DMS114 treated with DMSO at 0.1 percent for 48 hours (cell line): ENCODE measurements at regions not wholly inside any gene's neighbourhood (a gene's known extent, or its start where the extent isn't known, plus 50 kb on each side); places are given as distances from the start of the nearest gene placed in this dataset.

Experiments used
- DNase-seq: peaks from one replicate; lab custom pipeline; 2025; ENCODE audit not compliant: unreplicated experiment; lab: John Stamatoyannopoulos, UW

DNA sequence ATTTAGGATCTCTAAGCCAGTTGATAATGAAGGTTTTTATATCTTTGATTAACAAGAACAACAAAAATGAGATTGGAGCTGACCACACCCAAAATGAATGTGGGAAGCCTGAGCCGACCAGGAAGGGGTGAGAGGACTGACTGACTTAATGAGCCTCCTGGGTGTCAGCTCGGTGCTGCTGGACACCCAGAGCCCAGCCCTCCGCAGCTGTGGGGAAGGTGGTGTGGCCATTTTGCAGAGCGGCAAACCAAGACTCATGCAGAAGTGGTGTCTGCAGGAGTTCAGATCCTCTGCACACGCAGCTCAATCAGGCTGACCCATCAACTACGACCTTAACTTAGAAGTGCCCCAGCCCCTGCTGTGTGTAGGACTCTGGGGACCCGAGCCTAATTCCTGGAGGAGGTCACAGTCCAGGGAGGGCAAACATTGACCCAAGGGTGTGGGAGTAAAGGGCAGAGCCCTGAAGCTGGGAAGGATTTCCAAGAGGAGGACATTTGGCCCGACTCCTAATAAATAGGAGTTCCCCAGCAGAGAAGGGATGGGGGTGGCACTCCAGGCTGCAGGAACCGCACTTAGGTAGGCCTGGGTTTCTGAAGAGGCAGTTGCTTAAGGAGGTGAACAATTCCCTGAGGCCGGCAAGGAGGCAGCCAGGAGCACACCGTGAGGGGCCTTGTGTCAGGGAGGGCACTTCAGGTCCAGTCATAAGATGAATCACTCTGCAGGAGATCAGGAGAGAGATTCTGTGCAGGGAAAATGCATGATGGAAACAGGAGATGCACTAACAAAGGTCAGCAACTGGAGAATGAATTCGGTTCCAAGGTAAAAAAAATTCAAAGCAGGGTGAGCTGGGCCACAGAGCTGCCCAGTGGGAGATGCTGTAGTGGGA, 197.1 kb upstream of the TPM1 start:
- DNase-seq: no peak

GRCh38 chr15:62846131-62846804, 196.3 kb upstream of the TPM1 start:
- DNase-seq: no peak

DNA sequence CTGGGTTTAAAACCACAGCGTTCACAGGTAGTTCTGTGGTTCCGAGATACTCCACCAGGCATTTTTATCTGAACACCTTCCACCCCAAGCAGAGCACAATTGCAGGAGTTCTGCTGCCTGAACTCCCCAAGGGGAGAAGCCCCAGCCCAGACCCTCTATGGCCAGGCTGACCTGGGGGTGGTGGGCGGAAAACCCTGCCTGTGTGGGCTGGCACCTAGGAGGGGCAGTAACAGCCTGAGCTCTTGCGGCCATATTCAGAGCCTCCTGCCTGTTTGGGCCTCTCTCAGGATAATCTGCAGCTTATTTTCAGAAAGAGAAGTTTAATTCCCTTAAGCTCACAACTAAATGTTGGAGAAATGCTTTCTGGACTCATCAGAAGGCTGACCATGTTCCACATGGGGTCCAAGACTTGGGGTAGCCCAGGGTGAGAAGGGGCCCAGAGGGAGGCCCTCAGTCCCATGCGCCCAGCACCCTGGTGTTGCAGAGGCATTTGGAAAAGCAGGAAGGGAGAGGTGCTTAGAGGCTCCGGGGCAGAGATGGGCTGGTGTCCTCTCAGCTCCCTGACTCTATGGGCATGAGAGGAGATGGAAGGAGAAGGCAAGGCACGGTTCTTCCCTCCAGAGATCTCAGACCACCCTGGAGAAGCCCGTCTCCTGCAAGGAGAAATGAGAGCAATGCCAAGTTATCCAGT, 195.6 kb upstream of the TPM1 start:
- no peak for DNase-seq

DNA sequence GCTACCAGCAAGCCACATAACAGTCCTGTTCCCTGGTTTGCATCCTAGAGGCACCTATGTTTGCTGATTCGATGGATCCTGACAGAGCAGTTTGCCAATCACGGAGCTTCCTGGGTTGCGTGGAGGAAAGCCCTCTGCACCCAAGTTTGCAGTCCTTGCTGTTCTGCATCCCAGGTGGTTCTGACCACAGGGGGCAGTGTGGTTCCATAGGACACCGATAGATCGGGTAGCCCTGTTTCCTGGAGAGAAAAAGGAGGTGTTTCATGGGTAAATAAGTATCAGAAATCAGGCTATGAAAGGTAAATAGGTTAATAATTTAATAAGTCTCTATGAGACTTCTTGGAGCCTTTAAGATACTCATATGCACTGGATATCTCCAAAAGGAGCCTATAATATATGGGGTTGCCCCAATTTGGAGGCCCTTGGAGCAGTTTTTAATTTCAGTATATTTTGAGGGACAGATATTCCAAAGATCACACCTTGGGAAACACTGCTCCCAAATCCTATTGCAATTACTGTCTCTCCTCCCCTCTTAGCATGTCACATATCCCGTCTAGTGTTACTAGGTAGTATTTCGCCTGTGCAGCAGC, 194.6 kb upstream of the TPM1 start:
- peak; percentile 3 for DNase-seq

DNA sequence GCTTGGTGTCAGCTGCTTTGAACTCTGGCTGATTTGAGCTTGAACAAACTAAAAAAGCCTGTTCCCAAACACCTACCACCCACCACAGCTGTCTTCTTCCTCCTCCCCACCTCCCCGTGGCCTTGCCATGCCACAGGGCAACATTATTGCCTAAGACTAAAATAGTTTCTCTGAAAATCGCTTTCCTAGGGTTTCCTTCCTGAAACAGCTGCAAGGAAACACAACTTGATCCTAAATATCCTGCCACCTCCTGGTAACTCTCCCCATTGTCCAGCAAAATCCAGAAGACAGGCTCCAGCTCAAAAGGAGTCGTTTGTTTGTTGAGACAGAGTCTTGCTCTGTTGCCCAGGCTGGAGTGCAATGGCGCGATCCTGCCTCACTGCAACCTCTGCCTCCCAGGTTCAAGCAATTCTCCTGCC, 193.9 kb upstream of the TPM1 start:
- no peak for DNase-seq

DNA sequence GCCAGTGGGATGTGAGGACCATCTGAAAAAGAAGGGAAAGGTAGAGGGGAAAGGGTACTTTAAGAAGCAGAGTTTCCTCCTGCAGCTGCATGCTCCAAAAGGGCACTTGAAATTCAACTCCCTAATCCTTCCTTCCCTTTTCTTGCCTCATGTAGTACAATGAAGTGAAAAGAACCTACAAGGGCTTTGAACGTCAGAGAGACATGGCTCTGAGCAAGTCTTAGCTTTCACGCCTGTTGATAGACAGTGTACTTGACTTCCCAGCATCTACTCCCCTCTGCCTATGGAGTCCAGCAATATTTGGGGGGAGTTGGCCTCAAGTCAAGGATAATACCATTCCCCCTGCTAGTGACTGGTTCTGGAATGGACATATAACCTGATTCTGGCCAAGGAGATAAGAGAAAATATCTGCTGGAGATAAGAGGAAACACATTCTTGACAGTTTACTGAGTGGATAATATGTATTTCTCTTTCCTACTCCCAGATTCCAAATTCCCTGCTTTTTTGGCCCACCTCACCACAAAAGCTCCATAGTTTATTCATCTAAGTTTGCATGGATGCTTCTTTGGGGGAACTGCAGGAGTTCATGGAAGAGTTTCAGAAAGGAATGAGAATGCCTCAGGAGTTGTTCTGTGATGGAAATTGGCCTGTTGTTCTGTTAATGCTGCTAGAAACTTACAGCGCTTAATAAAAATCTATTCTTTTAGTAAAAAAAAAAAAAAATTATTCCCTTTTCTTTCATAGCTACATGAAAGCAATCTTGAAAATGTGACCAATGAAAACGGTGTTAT, 193.0 kb upstream of the TPM1 start:
- no peak for DNase-seq

GRCh38 chr15:62850318-62850717, 192.2 kb upstream of the TPM1 start:
- DNase-seq: no peak

- DNase-seq: no peak
Measured at GRCh38 chr15:62850791-62851291, 191.7 kb upstream of the TPM1 start.

- DNase-seq: no peak
Measured at GRCh38 chr15:62853114-62853840, 189.3 kb upstream of the TPM1 start.

- DNase-seq: no peak
Measured at GRCh38 chr15:62853841-62854225, 188.7 kb upstream of the TPM1 start.

DNA sequence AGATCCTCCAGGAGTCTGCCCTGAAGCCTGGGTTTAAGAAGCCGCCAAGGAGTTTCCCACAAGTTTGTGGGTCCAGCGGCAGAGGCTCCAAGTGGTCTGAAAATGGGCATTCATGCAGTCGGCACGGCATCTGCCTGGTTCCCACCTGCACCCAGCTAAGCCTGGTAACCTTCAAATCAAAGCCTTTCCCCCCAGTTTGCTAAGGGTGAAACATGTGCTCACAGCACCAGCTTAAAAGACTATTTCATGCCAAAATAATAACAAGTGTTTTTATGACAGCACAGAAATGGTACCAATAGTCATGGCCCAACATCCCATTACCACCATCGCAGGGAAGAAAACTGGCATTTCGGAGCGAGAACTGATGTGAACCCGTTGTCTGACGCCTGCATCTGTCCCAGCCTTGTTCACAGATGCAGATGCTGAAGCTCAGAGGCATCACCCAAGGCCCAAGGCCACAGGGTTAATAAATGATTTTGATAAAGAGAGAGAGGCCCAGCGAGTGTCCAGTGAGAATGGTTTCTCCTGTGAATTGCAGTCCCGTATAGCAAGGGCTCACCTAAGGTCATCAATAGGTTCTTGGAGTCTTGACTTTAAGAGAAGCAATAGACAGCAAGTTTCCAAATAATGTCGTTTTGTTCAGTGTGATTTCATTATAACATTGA, 188.0 kb upstream of the TPM1 start:
- DNase-seq: no peak

DNA sequence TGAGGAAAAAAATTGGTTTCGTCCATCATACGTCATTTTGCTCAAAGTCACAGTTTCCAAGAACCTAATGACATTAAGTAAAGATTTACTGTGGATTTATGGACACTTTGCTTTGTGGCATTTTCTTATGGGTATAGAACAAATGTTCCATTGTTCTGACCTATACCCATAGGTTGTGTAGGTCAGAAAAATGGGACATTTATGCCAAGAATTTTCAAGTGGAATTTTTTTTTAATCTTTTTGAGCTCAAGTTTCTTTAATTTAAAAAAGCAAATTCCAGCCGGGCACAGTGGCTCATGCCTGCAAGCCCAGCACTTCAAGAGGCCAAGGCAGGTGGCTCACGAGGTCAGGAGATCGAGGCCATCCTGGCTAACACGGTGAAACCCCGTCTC, 187.5 kb upstream of the TPM1 start:
- DNase-seq: no peak

DNA sequence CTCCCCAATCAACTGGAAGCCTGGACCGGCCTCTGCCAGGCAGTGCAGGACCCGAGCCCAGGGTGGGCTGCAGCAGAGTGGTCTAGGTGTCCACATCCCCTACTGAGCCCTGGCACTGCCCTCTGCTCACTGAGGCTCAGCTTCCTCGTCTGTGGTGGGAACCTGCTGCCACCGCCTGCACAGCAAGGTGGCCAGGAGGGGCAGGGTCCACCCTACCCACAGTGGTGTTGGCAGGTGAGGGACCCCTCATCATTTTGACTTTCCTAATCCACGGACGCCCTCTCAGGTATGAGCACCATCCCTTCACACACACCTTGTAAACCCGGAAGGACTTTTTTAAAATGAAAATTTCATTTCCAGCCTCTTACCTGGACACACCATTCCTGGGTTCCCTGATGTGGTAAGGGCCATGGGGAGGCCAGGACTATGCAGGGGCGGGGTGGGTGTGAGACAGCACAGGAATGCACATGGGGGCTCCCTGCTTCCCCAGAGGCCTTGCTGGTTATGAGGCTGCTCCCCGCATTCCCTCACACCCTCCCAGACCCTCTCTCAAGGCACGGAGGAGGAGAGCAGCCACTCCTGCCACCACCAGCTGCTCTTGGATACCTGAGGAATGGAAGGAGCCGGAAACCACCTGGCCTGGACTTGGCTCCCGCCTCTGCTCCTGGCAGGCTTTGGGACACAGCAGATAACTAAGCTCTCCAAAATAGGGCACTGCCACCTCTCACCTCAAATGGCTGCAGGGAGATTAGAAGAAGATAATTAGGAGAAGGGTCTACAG, 185.9 kb upstream of the TPM1 start:
- DNase-seq: no peak

- no peak for DNase-seq
Measured at GRCh38 chr15:62857411-62857853, 185.1 kb upstream of the TPM1 start.

- no peak for DNase-seq
Measured at GRCh38 chr15:62858343-62858742, 184.2 kb upstream of the TPM1 start.

DNA sequence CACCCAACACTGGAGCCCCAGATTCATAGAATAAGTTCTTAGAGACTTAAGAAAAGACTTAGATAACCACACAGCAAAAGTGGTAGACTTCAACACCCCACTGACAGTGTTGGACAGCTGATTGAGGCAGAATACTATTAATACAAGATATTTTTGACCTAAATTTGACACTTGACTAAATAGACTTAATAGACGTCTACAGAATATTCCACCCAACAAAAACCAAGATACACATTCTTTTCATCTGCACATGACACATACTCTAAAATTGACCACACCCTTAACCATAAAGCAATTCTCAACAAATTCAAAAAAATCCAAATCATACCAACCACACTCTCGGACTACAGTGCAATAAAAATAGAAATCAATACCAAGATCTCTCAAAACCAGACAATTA, 179.8 kb upstream of the TPM1 start:
- DNase-seq: no peak

- DNase-seq: no peak
Measured at GRCh38 chr15:62866366-62866765, 176.2 kb upstream of the TPM1 start.

DNA sequence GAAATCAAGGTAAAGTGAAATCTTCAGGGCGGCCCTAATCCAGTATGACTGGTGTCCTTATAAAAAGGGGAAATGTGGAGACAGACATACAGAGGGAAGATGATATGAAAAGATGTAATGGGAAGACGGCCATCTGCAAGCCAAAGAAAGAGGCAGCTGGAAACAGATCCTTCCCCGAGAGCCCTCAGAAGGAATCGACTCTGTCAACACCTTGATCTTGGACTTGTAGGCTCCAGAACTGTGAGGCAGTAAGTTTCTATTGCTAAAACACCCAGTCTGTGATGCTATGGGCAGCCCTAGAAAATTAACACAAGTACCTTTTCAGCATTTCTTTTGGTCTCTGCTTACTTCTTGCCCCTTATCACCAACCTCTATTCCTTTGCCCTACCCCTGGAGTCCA, 174.7 kb upstream of the TPM1 start:
- DNase-seq: no peak

DNA sequence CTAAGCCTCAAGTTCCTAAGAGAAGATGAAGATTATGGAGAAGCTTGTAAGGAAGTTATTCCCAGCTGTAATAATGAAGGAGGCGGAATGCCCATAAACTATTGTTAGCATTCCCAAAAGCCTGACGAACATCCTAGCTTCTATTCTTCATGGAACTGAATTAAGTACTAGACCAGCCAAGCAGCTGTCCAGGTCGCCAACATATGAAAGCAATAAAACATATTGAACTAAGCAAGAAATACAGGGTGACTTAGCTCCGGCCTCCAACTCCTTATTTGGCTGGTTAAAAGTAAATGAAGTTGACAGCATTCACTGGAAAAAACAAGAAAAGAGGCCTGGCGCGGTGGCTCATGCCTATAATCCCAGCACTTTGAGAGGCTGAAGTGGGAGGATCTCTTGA, 174.0 kb upstream of the TPM1 start:
- no peak for DNase-seq
